PC-9 (cell line): ENCODE measurements at regions not wholly inside any gene's neighbourhood (a gene's known extent, or its start where the extent isn't known, plus 50 kb on each side); places are given as distances from the start of the nearest gene placed in this dataset.

Source experiments
- CTCF ChIP-seq: fragments of 200-600 bp; sonication (generic); conservative IDR thresholded peaks from 2 replicates; pipeline ENCODE4 v1.6.1; 2017; ENCODE audit warnings: mixed run types, antibody characterized with exemption, mild to moderate bottlenecking, moderate library complexity
- EZH2 ChIP-seq: fragments of 200-600 bp; sonication (generic); IDR thresholded peaks from 2 replicates; pipeline ENCODE4 v1.8.0; 2017; ENCODE audit warnings: antibody characterized with exemption, low read depth

GRCh38 chr2:156132941-156133340 lies 199.6 kb downstream of the NR4A2 start:
- TF ChIP-seq CTCF = no peak
- TF ChIP-seq EZH2 = no peak
